Naive B cell (primary cell): ENCODE measurements at regions not wholly inside any gene's neighbourhood (a gene's known extent, or its start where the extent isn't known, plus 50 kb on each side); places are given as distances from the start of the nearest gene placed in this dataset.

Source experiments
- ATAC-seq, 2 donors: fragments of 150-1000 bp; cut with Tn5 transposase; 2 replicates each; pipeline ENCODE4 v1.10.0; 2021; ENCODE audit warnings: low read depth in 2 of 2, mild to moderate bottlenecking in 2 of 2, moderate library complexity in 2 of 2
- DNase-seq: peaks from one replicate; pipeline ENCODE4 v3.0.0; 2022
- H3K27ac Mint-ChIP-seq, 6 donors: one replicate each; pipeline ENCODE4 v1.8.0; 2020 to 2022; ENCODE audit warnings: mild to moderate bottlenecking in 6 of 6, mixed read lengths in 6 of 6, moderate library complexity in 5 of 6, inconsistent platforms in 2 of 6
- H3K27me3 Mint-ChIP-seq, 3 donors: one replicate each; pipeline ENCODE4 v1.8.0; 2021 to 2022; ENCODE audit warnings: mixed read lengths in 3 of 3, mild to moderate bottlenecking in 1 of 3
- H3K36me3 Mint-ChIP-seq, 2 donors: one replicate each; pipeline ENCODE4 v1.8.0; 2020 to 2022; ENCODE audit warnings: mixed read lengths in 2 of 2, inconsistent platforms in 1 of 2, mild to moderate bottlenecking in 1 of 2
- H3K4me1 Mint-ChIP-seq, 3 donors: one replicate each; pipeline ENCODE4 v1.8.0; 2020 to 2022; ENCODE audit warnings: mixed read lengths in 3 of 3, inconsistent platforms in 1 of 3, mild to moderate bottlenecking in 1 of 3, moderate library complexity in 1 of 3
- H3K4me3 Mint-ChIP-seq, 8 donors: one replicate each; pipeline ENCODE4 v1.8.0; 2020 to 2022; ENCODE audit warnings: mild to moderate bottlenecking in 8 of 8, mixed read lengths in 8 of 8, moderate library complexity in 8 of 8, inconsistent platforms in 2 of 8
- H3K9me3 Mint-ChIP-seq, 7 donors: one replicate each; pipeline ENCODE4 v1.8.0; 2020 to 2022; ENCODE audit warnings: mixed read lengths in 7 of 7, mild to moderate bottlenecking in 5 of 7, inconsistent platforms in 2 of 7, moderate library complexity in 1 of 7

DNA sequence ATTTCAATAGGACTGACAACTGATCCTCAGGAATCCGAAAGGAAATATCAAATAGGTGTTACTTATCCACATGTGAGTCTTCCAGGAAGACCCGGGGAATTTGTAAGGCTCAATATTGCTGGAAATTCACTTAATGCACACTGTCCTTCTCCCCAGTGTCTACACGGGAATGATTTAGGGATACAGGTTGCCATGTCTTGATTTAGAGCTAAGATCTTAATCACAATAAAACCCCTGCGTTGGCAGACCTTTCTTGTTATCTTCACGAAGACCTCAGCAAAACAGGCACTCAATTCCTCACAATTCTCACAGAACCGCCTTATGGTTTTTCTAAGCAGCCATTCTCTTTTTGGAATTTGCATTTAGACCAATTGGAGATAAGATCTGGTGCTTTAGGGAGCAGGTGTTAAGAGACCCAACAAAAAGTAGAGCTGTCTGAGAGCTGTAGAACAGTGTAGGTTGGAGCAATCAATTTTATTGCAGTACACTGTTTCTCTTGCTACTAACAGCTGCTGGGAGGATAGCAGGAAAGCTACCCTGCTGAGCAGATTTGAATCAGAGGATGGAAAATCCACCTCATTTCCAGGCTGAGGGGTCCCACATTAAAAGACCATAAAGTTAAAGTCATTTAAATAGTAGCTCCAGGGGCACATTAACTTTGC is 925.7 kb downstream of the EPHA3 start:
- no peaks in the 10 kb centered on the region for H3K4me1 Mint-ChIP-seq
- no peak for ATAC-seq
- peaks cover 0 to 4% (median 0%) of the 10 kb centered on the region in 7 donors for H3K9me3 Mint-ChIP-seq
- no peak for DNase-seq
- no peak overlapping the region for H3K27ac Mint-ChIP-seq
- H3K27me3 Mint-ChIP-seq: no peaks in the 10 kb centered on the region
- H3K36me3 Mint-ChIP-seq: no peaks in the 10 kb centered on the region
- no peak overlapping the region for H3K4me3 Mint-ChIP-seq

DNA sequence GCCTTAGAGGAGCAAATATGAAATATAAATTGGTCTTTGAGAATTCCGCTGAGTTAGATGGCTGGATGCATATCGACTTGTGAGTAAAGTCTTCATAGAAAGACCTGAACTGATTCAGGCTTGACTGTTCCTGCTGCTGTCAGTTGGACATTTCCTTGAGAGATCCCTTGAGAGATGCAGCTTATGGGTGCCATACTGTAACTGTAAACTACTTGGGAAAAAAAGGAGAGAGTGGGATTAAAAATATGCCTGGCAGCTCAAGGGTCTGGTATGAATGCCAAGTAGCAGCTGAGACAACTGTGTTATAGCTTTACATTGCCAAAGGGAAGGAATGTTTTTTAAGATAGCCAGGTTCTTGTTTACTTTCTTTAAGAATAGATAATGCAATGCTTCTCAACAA is 926.6 kb downstream of the EPHA3 start:
- DNase-seq (no peak), ATAC-seq (no peak)
- no peaks in the 10 kb centered on the region for H3K27me3 Mint-ChIP-seq
- peaks cover 0 to 4% (median 0%) of the 10 kb centered on the region in 7 donors for H3K9me3 Mint-ChIP-seq
- H3K4me1 Mint-ChIP-seq: no peaks in the 10 kb centered on the region
- H3K4me3 Mint-ChIP-seq: no peak overlapping the region
- H3K27ac Mint-ChIP-seq: no peak overlapping the region
- no peaks in the 10 kb centered on the region for H3K36me3 Mint-ChIP-seq

DNA sequence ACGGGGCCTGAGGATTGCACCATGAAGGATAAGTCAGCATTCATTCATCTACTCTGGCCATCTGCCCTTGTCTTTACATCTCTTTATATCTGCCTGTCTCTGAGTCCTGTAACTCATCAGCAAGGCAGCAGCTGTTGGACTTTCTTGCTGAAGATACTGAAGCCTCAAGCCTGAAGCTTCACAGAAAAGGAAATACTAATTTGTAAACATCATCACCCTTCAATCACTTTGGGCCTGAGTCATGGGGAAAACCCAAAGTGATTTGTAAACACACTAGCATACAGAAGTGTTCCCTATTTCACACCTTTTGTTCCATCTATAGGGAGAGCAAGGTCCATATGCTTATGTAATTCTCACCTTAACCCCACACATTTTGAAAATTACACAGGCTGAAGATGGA is 928.2 kb downstream of the EPHA3 start:
- Mint-ChIP-seq H3K27ac (no peak overlapping the region), H3K9me3 (peaks cover 0 to 4% (median 0%) of the 10 kb centered on the region in 7 donors), H3K36me3 (no peaks in the 10 kb centered on the region), H3K27me3 (no peaks in the 10 kb centered on the region), H3K4me3 (no peak overlapping the region), H3K4me1 (no peaks in the 10 kb centered on the region)
- ATAC-seq (no peak), DNase-seq (no peak)

DNA sequence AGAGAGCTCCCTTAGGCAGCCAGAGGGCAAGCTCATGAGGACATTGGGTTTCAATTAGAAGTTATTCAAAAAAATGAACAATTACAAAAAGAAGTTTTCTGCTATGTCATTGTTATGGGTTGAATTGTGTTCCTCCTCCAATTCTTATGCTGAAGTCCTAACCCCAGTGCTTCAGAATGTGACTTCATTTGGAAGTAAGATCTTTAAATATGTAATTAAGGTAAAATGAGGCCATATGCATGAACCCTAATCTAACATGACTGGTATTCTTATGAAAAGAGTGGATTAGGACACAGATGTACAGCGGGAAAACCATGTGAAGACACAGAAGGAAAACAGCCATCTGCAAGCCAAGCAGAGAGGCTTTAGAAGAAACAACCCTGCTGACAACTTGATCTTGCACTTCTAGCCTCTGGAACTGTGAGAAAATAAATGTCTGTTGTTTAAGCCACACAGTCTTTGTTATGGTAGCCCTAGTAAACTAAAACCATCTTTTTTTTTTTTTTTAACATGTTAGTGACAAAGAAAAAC is 929.6 kb downstream of the EPHA3 start:
- no peak overlapping the region for H3K4me3 Mint-ChIP-seq
- no peak for DNase-seq
- ATAC-seq: no peak
- H3K9me3 Mint-ChIP-seq: peaks cover 0 to 1% (median 0%) of the 10 kb centered on the region in 7 donors
- no peaks in the 10 kb centered on the region for H3K27me3 Mint-ChIP-seq
- H3K27ac Mint-ChIP-seq: no peak overlapping the region
- H3K36me3 Mint-ChIP-seq: no peaks in the 10 kb centered on the region
- no peaks in the 10 kb centered on the region for H3K4me1 Mint-ChIP-seq

DNA sequence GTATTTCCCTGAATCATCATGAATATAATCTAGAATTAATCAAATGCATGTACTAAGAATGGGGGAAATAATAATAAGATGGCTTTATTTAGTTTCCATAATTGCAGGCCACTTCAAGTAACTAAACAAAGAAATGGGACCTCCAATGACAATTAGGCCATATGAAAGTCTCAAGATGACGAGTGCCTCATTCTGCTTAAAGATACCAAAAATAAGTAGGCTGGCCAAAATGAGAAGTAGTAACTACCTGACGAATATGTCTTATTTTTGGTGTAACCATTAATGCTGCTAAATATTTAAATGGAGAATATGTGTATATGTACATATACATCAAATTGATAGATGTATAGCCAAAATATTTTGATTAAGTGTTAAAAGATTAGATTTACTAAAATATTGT is 932.6 kb downstream of the EPHA3 start:
- Mint-ChIP-seq H3K36me3 (no peaks in the 10 kb centered on the region), H3K27ac (no peak overlapping the region), H3K4me1 (no peaks in the 10 kb centered on the region), H3K4me3 (no peak overlapping the region), H3K27me3 (no peaks in the 10 kb centered on the region), H3K9me3 (peaks cover 0 to 6% (median 0%) of the 10 kb centered on the region in 7 donors)
- no peak for ATAC-seq
- no peak for DNase-seq

DNA sequence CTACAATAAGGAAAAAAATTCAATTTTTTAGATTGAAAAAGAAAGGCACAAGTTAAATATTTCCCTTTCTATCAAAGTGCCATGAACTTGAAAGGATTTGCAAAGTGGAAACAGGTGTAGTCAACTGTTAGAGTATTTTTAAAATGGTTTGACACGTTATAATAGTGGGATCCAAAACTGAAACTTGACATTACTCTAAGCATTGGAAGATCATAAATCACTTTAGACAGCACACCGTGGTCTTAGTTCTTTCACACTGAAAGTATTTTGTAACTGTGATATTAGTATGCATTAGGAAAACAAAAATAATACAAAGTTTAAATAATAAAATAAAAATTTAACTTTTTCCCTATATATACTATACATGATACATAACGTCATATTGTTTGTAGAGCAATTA is 933.1 kb downstream of the EPHA3 start:
- H3K27ac Mint-ChIP-seq: no peak overlapping the region
- no peaks in the 10 kb centered on the region for H3K4me1 Mint-ChIP-seq
- no peaks in the 10 kb centered on the region for H3K27me3 Mint-ChIP-seq
- peaks cover 0 to 6% (median 0%) of the 10 kb centered on the region in 7 donors for H3K9me3 Mint-ChIP-seq
- H3K36me3 Mint-ChIP-seq: no peaks in the 10 kb centered on the region
- DNase-seq (no peak), ATAC-seq (no peak)
- no peak overlapping the region for H3K4me3 Mint-ChIP-seq

DNA sequence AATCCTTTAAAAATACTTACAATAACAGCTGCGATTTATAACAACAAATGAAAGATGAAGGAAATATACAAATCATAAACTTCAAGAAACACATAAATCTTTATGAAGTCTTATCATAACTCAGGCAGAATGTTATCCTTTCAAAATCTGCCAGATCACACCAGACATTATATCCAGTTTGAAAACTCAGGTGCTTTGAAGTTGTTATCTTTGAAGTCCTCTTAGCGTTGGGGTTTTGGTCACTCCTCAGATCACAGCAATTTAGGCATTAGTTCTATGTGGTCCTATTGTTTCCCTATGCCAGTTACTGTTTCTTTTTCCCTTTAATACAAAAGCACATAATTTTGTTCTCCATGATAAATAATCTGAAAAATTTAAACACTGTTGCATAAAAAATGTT is 934.6 kb downstream of the EPHA3 start:
- ATAC-seq (no peak), DNase-seq (no peak)
- Mint-ChIP-seq H3K36me3 (no peaks in the 10 kb centered on the region), H3K9me3 (peaks cover 0 to 6% (median 0%) of the 10 kb centered on the region in 7 donors), H3K4me1 (no peaks in the 10 kb centered on the region), H3K27ac (no peak overlapping the region), H3K4me3 (no peak overlapping the region), H3K27me3 (no peaks in the 10 kb centered on the region)

DNA sequence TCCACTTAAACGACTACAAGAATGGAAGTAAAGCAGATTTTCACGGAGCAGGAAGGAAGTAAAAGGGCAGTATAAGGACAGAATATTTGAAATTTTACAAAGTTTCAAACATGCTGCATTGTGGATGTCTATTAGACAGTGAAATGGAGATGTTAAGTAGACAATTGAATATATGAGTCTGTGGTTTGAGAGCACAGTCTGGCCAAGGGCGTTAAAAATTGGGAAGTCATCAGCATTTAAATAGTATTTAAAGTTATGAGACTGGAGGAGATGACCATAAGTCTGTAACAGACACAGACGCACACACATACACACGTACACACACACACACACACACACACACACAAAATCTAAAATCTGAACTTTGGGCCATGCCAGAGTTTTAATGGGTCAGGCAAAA is 935.9 kb downstream of the EPHA3 start:
- Mint-ChIP-seq H3K27ac (no peak overlapping the region), H3K36me3 (no peaks in the 10 kb centered on the region), H3K4me1 (no peaks in the 10 kb centered on the region), H3K27me3 (no peaks in the 10 kb centered on the region), H3K4me3 (no peak overlapping the region), H3K9me3 (peaks cover 0 to 6% (median 0%) of the 10 kb centered on the region in 7 donors)
- DNase-seq (no peak), ATAC-seq (no peak)

DNA sequence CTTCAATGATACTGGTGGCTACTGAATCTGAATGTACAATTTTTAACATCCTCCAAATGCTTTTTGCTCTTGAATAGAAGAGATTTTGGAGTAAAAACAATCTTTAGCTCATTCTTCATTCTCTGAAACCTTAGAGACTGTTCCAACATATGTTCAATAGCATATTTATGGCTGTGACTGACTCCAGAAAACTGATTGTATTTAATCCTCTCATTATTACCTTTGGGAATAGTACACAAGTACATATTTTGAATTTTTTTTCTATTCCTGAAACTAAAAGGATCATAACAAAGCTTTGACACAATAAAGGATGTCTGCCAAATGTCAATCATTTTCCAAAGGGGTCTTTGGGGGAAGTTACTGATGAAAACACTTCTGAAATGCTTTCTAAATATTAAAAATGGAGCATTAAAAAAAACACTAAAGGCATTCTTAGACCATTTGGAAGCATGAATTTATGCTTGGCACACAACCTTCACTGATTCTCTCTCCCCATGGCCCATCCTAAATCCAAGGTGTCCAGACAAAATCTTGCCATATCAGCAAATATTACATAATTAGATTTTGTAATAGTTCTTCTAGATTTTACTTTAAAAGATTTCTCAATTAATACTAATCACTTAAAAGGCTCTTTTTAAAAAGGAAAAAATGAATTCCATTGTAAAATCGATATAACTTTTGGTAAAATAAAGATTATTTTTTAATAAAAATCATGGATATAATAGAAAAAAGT is 936.8 kb downstream of the EPHA3 start:
- Mint-ChIP-seq H3K4me1 (no peaks in the 10 kb centered on the region), H3K36me3 (no peaks in the 10 kb centered on the region), H3K9me3 (peaks cover 0 to 6% (median 0%) of the 10 kb centered on the region in 7 donors), H3K27me3 (no peaks in the 10 kb centered on the region), H3K27ac (no peak overlapping the region), H3K4me3 (no peak overlapping the region)
- ATAC-seq: no peak
- no peak for DNase-seq

DNA sequence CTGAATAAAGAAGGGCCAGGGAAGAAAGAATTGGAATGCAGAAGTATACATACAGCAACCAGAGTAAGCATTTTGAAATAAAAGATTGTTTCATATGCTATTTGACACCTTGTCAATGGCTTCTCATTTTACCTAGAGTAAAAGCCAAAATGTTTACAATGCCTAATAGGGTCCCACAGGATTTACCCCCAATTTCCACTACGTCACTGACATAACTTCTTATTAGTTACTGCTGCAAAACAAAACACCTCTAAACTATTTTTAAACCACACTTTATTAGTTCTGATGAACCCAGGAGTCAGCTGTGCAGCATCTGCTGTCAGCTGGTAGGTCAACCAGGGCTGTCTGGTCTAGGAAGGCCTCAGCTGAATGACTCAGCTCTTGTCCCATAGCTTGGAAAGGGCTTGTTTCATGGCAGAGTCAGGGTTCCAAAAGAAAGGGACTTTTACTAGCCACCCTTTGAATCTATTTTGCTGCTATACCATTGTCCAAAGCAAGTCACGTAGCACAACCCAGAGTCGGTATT is 945.1 kb downstream of the EPHA3 start:
- H3K36me3 Mint-ChIP-seq: no peaks in the 10 kb centered on the region
- ATAC-seq: no peak

DNA sequence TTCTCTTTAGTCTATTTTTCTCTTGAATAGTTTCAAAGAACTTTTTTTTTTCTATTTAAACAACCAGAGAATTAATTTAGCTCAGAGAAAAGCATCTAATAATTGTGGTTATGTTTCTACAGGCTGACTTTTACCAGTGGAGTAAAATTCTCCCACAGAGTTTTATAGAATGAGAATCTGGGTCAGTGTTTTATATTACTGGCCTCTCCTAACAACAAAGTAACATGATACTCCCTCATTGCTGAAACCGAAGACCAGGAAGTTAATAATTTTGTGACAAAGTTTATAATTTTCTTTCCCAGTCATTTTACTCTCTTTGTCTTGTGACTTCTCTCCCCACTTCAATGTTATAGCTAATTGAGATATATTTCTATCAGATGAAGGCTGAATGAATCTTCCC is 946.9 kb downstream of the EPHA3 start:
- Mint-ChIP-seq H3K4me3 (no peak overlapping the region), H3K27me3 (no peaks in the 10 kb centered on the region), H3K4me1 (no peaks in the 10 kb centered on the region), H3K36me3 (no peaks in the 10 kb centered on the region), H3K9me3 (no peaks in the 10 kb centered on the region), H3K27ac (no peak overlapping the region)
- ATAC-seq (no peak), DNase-seq (no peak)

More for the DNA sequence above, 945.1 kb downstream of the EPHA3 start:
- no peak for DNase-seq
- Mint-ChIP-seq H3K9me3 (no peaks in the 10 kb centered on the region), H3K4me3 (no peak overlapping the region), H3K4me1 (no peaks in the 10 kb centered on the region), H3K27me3 (no peaks in the 10 kb centered on the region), H3K27ac (no peak overlapping the region)

DNA sequence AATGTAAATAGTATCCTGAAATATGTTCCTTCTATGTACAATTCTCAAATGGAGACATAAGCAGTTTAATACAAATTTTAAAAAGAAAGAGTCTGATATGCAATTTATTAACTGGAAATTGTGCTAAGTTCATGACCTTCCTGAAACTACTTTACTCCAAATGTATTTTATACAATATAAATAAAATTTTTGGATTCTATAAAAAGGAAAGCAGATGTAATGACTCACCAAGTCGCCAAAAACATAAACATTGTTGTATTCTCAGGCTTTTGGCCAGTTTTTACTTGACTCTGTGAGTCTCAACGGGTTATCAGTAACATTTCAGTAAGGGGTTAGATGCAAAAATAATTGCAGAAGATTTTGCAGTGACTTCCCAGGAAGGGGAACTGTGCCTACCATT is 948.2 kb downstream of the EPHA3 start:
- Mint-ChIP-seq H3K27me3 (no peaks in the 10 kb centered on the region), H3K27ac (no peak overlapping the region), H3K4me3 (no peak overlapping the region), H3K4me1 (no peaks in the 10 kb centered on the region), H3K9me3 (peaks cover 0 to 3% (median 0%) of the 10 kb centered on the region in 7 donors), H3K36me3 (no peaks in the 10 kb centered on the region)
- no peak for DNase-seq
- ATAC-seq: no peak

DNA sequence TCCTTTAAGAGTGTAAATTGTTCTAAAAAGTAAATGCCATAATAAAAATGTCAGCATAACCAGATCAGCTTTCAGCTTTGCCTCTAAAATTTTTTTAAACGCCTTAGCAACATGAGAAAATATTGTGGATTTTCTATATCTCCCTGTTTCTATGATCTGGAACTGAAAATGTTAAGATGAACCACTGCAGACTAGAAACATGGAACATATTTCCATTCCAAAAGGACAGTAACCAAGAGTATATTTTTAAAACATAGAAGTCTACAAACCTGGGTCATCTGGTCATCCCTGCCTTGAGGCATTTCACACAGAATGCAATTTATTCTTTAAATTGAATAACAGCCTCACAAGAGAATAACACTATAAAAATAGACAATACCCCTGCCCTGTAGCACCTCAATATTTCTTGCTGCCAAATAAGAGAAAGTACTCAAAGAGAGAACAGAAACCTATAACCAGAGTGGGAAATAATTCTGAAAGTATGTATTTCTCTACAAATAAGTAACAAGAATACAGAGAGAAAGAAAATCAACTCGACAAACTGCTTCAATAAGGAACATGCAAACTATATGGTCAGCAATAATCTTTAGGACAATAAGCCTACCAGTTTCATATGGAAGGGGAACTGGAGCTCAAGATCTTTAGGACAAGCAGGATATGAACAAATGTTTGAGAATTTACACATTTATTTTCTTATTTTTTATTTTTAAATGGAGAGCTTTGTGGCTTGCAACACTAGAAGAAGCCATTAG is 949.0 kb downstream of the EPHA3 start:
- Mint-ChIP-seq H3K36me3 (no peaks in the 10 kb centered on the region), H3K4me3 (no peak overlapping the region), H3K9me3 (peaks cover 0 to 3% (median 0%) of the 10 kb centered on the region in 7 donors), H3K27me3 (no peaks in the 10 kb centered on the region), H3K4me1 (no peaks in the 10 kb centered on the region), H3K27ac (peak overlapping the region in 1 of 6 donors; percentile 23)
- ATAC-seq: no peak
- no peak for DNase-seq
